ENCODE measurements at regions not wholly inside any gene's neighbourhood (a gene's known extent, or its start where the extent isn't known, plus 50 kb on each side); places are given as distances from the start of the nearest gene placed in this dataset.

GRCh38 chr7:17014686-17015085, 132.9 kb upstream of the AGR3 start:
- DNase-seq (ENCODE audit: low spot score in 2 of 2) (no peak), FAIRE-seq (no peak)

- FAIRE-seq (no peak), DNase-seq (ENCODE audit: low spot score in 2 of 2) (no peak)
Measured at GRCh38 chr7:17015598-17016031, 133.8 kb upstream of the AGR3 start.

- DNase-seq (ENCODE audit: low spot score in 2 of 2), result no peak
- no peak for FAIRE-seq
Measured at GRCh38 chr7:17016402-17017010, 134.7 kb upstream of the AGR3 start.

- DNase-seq (ENCODE audit: low spot score in 2 of 2) (no peak), FAIRE-seq (no peak)
Measured at GRCh38 chr7:17019106-17019505, 137.3 kb upstream of the AGR3 start.

GRCh38 chr7:17020250-17020649, 138.5 kb upstream of the AGR3 start:
- no peak for FAIRE-seq
- DNase-seq (ENCODE audit: low spot score in 2 of 2), result no peak

- FAIRE-seq, result no peak
- DNase-seq (ENCODE audit: low spot score in 2 of 2), result no peak
Measured at GRCh38 chr7:17021205-17021604, 139.4 kb upstream of the AGR3 start.

- DNase-seq (ENCODE audit: low spot score in 2 of 2) (no peak), FAIRE-seq (no peak)
Measured at GRCh38 chr7:17022920-17023319, 141.1 kb upstream of the AGR3 start.

- DNase-seq (ENCODE audit: low spot score in 2 of 2) (no peak), FAIRE-seq (no peak)
Measured at GRCh38 chr7:17026269-17026668, 144.5 kb upstream of the AGR3 start.

- FAIRE-seq (no peak), DNase-seq (ENCODE audit: low spot score in 2 of 2) (no peak)
Measured at GRCh38 chr7:17027143-17027788, 145.5 kb upstream of the AGR3 start.

- FAIRE-seq, result no peak
Measured at GRCh38 chr7:17027789-17028152, 146.0 kb upstream of the AGR3 start.

GRCh38 chr7:17029150-17029549, 147.4 kb upstream of the AGR3 start:
- FAIRE-seq, result no peak
- DNase-seq (ENCODE audit: low spot score in 2 of 2), result no peak

More at GRCh38 chr7:17027789-17028152, 146.0 kb upstream of the AGR3 start:
- no peak for DNase-seq (ENCODE audit: low spot score in 2 of 2)

GRCh38 chr7:17030559-17030958, 148.8 kb upstream of the AGR3 start:
- FAIRE-seq (no peak), DNase-seq (ENCODE audit: low spot score in 2 of 2) (no peak)

GRCh38 chr7:17031906-17032551, 150.2 kb upstream of the AGR3 start:
- no peak for DNase-seq (ENCODE audit: low spot score in 2 of 2)
- FAIRE-seq, result no peak

GRCh38 chr7:17033245-17033644, 151.5 kb upstream of the AGR3 start:
- no peak for FAIRE-seq

GRCh38 chr7:17036584-17036983, 154.8 kb upstream of the AGR3 start:
- FAIRE-seq, result no peak
- DNase-seq (ENCODE audit: low spot score in 2 of 2), result no peak

More at GRCh38 chr7:17033245-17033644, 151.5 kb upstream of the AGR3 start:
- no peak for DNase-seq (ENCODE audit: low spot score in 2 of 2)

- no peak for FAIRE-seq
- DNase-seq (ENCODE audit: low spot score in 2 of 2), result no peak
Measured at GRCh38 chr7:17037356-17037755, 155.6 kb upstream of the AGR3 start.

- no peak for DNase-seq (ENCODE audit: low spot score in 2 of 2)
- FAIRE-seq, result no peak
Measured at GRCh38 chr7:17038160-17038782, 156.5 kb upstream of the AGR3 start.

- FAIRE-seq (no peak), DNase-seq (ENCODE audit: low spot score in 2 of 2) (no peak)
Measured at GRCh38 chr7:17038783-17039170, 157.0 kb upstream of the AGR3 start.

GRCh38 chr7:17039372-17039771, 157.6 kb upstream of the AGR3 start:
- FAIRE-seq, result no peak

GRCh38 chr7:17040716-17041115, 158.9 kb upstream of the AGR3 start:
- DNase-seq (ENCODE audit: low spot score in 2 of 2), result no peak
- FAIRE-seq, result no peak

More at GRCh38 chr7:17039372-17039771, 157.6 kb upstream of the AGR3 start:
- no peak for DNase-seq (ENCODE audit: low spot score in 2 of 2)

GRCh38 chr7:17041324-17041723, 159.5 kb upstream of the AGR3 start:
- FAIRE-seq, result no peak

More at GRCh38 chr7:17041324-17041723, 159.5 kb upstream of the AGR3 start:
- DNase-seq (ENCODE audit: low spot score in 2 of 2), result peak in 1 of 2 donors; percentile 5

All from frontal cortex (tissue), 3 donors.